BLaER1 (cell line): ENCODE measurements at regions not wholly inside any gene's neighbourhood (a gene's known extent, or its start where the extent isn't known, plus 50 kb on each side); places are given as distances from the start of the nearest gene placed in this dataset.

Experiments used
- H3K27ac ChIP-seq: shearing (Covaris generic); formaldehyde crosslinking; 2 replicates; pipeline ENCODE4 v1.8.1; 2022
- H3K27me3 ChIP-seq: shearing (Covaris generic); formaldehyde crosslinking; 2 replicates; pipeline ENCODE4 v1.8.1; 2022
- H3K36me3 ChIP-seq: shearing (Covaris generic); formaldehyde crosslinking; 2 replicates; pipeline ENCODE4 v1.8.1; 2022
- H3K4me1 ChIP-seq: shearing (Covaris generic); formaldehyde crosslinking; 2 replicates; pipeline ENCODE4 v1.8.1; 2022
- H3K4me2 ChIP-seq: shearing (Covaris generic); formaldehyde crosslinking; 2 replicates; pipeline ENCODE4 v1.8.1; 2022
- H3K4me3 ChIP-seq: shearing (Covaris generic); formaldehyde crosslinking; 2 replicates; pipeline ENCODE4 v1.8.1; 2022
- H3K9ac ChIP-seq: shearing (Covaris generic); formaldehyde crosslinking; 2 replicates; pipeline ENCODE4 v1.8.1; 2022
- H3K9me3 ChIP-seq: shearing (Covaris generic); formaldehyde crosslinking; 2 replicates; pipeline ENCODE4 v1.8.1; 2022
- H4K20me1 ChIP-seq: shearing (Covaris generic); formaldehyde crosslinking; 2 replicates; pipeline ENCODE4 v1.8.1; 2022
- Cebpa-rat ChIP-seq: shearing (Covaris generic); IDR thresholded peaks from 2 replicates; pipeline ENCODE4 v1.8.1; 2022

- H3K27me3 ChIP-seq, result no peaks in the 10 kb centered on the region
- no peak overlapping the region for H3K9ac ChIP-seq
- H3K9me3 ChIP-seq, result no peaks in the 10 kb centered on the region
- H3K4me2 ChIP-seq, result no peak overlapping the region
- H3K27ac ChIP-seq, result no peak overlapping the region
- no peaks in the 10 kb centered on the region for H4K20me1 ChIP-seq
- no peak for TF ChIP-seq Cebpa-rat
- no peaks in the 10 kb centered on the region for H3K36me3 ChIP-seq
- H3K4me1 ChIP-seq, result 0 out of 2 replicates have a peak, but pooled peaks cover 4% of the 10 kb centered on the region
- no peak overlapping the region for H3K4me3 ChIP-seq
Measured at GRCh38 chr12:91506452-91506851, 323.8 kb upstream of the DCN start.

GRCh38 chr12:91505006-91505405 is 322.4 kb upstream of the DCN start:
- no peak overlapping the region for H3K4me2 ChIP-seq
- H3K27me3 ChIP-seq, result no peaks in the 10 kb centered on the region
- H4K20me1 ChIP-seq, result no peaks in the 10 kb centered on the region

GRCh38 chr12:91502208-91502607 is 319.6 kb upstream of the DCN start:
- H3K9me3 ChIP-seq, result no peaks in the 10 kb centered on the region
- H3K4me2 ChIP-seq, result no peak overlapping the region
- H4K20me1 ChIP-seq, result no peaks in the 10 kb centered on the region
- H3K27ac ChIP-seq, result no peak overlapping the region
- H3K4me3 ChIP-seq, result no peak overlapping the region
- no peaks in the 10 kb centered on the region for H3K4me1 ChIP-seq
- TF ChIP-seq Cebpa-rat, result no peak
- no peaks in the 10 kb centered on the region for H3K36me3 ChIP-seq
- H3K9ac ChIP-seq, result no peak overlapping the region
- H3K27me3 ChIP-seq, result no peaks in the 10 kb centered on the region

More at GRCh38 chr12:91505006-91505405, 322.4 kb upstream of the DCN start:
- no peak for TF ChIP-seq Cebpa-rat
- no peaks in the 10 kb centered on the region for H3K9me3 ChIP-seq
- H3K9ac ChIP-seq, result no peak overlapping the region
- no peak overlapping the region for H3K4me3 ChIP-seq
- H3K4me1 ChIP-seq, result 0 out of 2 replicates have a peak, but pooled peaks cover 4% of the 10 kb centered on the region
- no peaks in the 10 kb centered on the region for H3K36me3 ChIP-seq
- H3K27ac ChIP-seq, result no peak overlapping the region

- Histone ChIP-seq H3K36me3 (no peaks in the 10 kb centered on the region), H3K4me2 (no peak overlapping the region), H3K27ac (no peak overlapping the region), H3K4me1 (no peaks in the 10 kb centered on the region), H3K4me3 (no peak overlapping the region), H3K27me3 (no peaks in the 10 kb centered on the region), H3K9me3 (no peaks in the 10 kb centered on the region), H3K9ac (no peak overlapping the region), H4K20me1 (no peaks in the 10 kb centered on the region)
- no peak for TF ChIP-seq Cebpa-rat
Measured at GRCh38 chr12:91496337-91496736, 313.7 kb upstream of the DCN start.

- Histone ChIP-seq H3K9me3 (no peaks in the 10 kb centered on the region), H4K20me1 (no peaks in the 10 kb centered on the region), H3K27ac (no peak overlapping the region), H3K4me3 (no peak overlapping the region), H3K4me1 (no peaks in the 10 kb centered on the region), H3K9ac (no peak overlapping the region), H3K4me2 (no peak overlapping the region), H3K36me3 (no peaks in the 10 kb centered on the region), H3K27me3 (no peaks in the 10 kb centered on the region)
- TF ChIP-seq Cebpa-rat, result no peak
Measured at GRCh38 chr12:91493308-91493707, 310.7 kb upstream of the DCN start.

GRCh38 chr12:91492648-91493047 is 310.0 kb upstream of the DCN start:
- Histone ChIP-seq H3K9ac (no peak overlapping the region), H3K4me1 (no peaks in the 10 kb centered on the region), H3K9me3 (no peaks in the 10 kb centered on the region), H3K27me3 (no peaks in the 10 kb centered on the region), H3K4me2 (no peak overlapping the region), H3K4me3 (no peak overlapping the region), H4K20me1 (no peaks in the 10 kb centered on the region), H3K36me3 (no peaks in the 10 kb centered on the region), H3K27ac (no peak overlapping the region)
- no peak for TF ChIP-seq Cebpa-rat

GRCh38 chr12:91490667-91491311 is 308.2 kb upstream of the DCN start:
- no peaks in the 10 kb centered on the region for H3K27me3 ChIP-seq
- no peak overlapping the region for H3K9ac ChIP-seq
- TF ChIP-seq Cebpa-rat, result no peak
- H4K20me1 ChIP-seq, result no peaks in the 10 kb centered on the region
- no peaks in the 10 kb centered on the region for H3K9me3 ChIP-seq
- H3K4me1 ChIP-seq, result no peaks in the 10 kb centered on the region
- H3K4me3 ChIP-seq, result no peak overlapping the region
- no peaks in the 10 kb centered on the region for H3K36me3 ChIP-seq
- no peak overlapping the region for H3K4me2 ChIP-seq
- H3K27ac ChIP-seq, result no peak overlapping the region

GRCh38 chr12:91483471-91483985 is 300.9 kb upstream of the DCN start:
- no peak overlapping the region for H3K4me3 ChIP-seq
- H3K9ac ChIP-seq, result no peak overlapping the region
- H3K9me3 ChIP-seq, result no peaks in the 10 kb centered on the region
- no peaks in the 10 kb centered on the region for H3K36me3 ChIP-seq
- H3K27ac ChIP-seq, result no peak overlapping the region
- H3K4me1 ChIP-seq, result no peaks in the 10 kb centered on the region
- no peaks in the 10 kb centered on the region for H3K27me3 ChIP-seq
- no peak overlapping the region for H3K4me2 ChIP-seq
- no peak for TF ChIP-seq Cebpa-rat
- no peaks in the 10 kb centered on the region for H4K20me1 ChIP-seq

GRCh38 chr12:91482231-91482630 is 299.6 kb upstream of the DCN start:
- no peak overlapping the region for H3K4me2 ChIP-seq
- no peak overlapping the region for H3K9ac ChIP-seq

GRCh38 chr12:91478500-91478899 is 295.9 kb upstream of the DCN start:
- Histone ChIP-seq H3K9ac (no peak overlapping the region), H3K4me1 (no peaks in the 10 kb centered on the region), H3K27me3 (no peaks in the 10 kb centered on the region), H3K4me2 (no peak overlapping the region), H3K27ac (no peak overlapping the region), H4K20me1 (no peaks in the 10 kb centered on the region), H3K9me3 (no peaks in the 10 kb centered on the region), H3K4me3 (no peak overlapping the region), H3K36me3 (no peaks in the 10 kb centered on the region)
- no peak for TF ChIP-seq Cebpa-rat

More at GRCh38 chr12:91482231-91482630, 299.6 kb upstream of the DCN start:
- Histone ChIP-seq H3K4me3 (no peak overlapping the region), H3K9me3 (no peaks in the 10 kb centered on the region), H3K4me1 (no peaks in the 10 kb centered on the region), H4K20me1 (no peaks in the 10 kb centered on the region), H3K27ac (no peak overlapping the region), H3K27me3 (no peaks in the 10 kb centered on the region), H3K36me3 (no peaks in the 10 kb centered on the region)
- no peak for TF ChIP-seq Cebpa-rat
